Renal cortex interstitium (tissue), 11 donors: ENCODE measurements at regions not wholly inside any gene's neighbourhood (a gene's known extent, or its start where the extent isn't known, plus 50 kb on each side); places are given as distances from the start of the nearest gene placed in this dataset.
"Not testable (repeated sequence)": the region's sequence is repeated elsewhere in the genome, so short reads cannot be mapped to it uniquely, and the experiment has no call there.

Source experiments
- DNase-seq, 11 donors: peaks; one replicate each; pipeline ENCODE4 v3.0.0-alpha.2; 2013; ENCODE audit warnings: low read depth in 9 of 11, low spot score in 4 of 11; ENCODE audit errors: extremely low read depth in 1 of 11

DNA sequence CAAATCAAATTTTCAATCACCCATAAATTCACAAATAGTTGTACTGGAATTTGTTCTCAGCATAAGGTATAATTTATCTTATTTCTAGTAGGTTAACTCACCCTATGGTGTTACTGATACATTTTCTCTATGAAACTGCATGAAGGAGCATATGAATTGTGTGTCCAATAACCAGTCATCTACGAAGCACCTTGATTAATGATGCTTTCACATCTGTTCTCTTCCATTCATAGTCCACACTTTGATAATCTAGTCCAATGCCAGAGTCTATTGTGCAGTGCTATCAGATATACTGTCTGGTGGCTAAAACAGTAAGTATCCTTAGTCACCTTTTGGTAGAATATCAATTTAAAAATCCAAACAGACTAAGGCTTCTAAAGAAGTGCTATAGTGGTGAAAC is 876.0 kb downstream of the RPS29 start:
- no peak for DNase-seq

DNA sequence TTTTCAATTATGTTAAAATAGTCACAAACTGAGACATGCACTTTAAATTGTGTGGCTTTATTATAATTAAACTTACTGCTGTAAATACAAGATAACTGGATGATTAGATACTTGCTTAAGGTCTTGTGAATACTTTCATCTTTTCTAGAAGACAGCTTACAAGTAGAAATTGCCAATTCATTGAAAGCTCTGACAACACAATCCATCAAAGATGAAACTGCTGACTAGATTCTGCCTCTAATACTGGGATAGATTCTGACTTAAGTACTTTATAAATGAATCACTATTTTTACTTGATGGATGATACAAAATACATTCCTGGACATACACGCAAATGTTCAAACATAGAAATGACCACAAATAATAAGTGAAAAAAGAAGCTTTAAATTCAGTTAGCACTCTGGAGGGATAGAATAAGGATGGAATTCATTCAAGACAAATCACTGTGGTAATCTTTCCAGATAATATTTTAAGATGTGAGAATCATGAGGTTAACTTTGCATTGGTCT is 876.8 kb downstream of the RPS29 start:
- no peak for DNase-seq

DNA sequence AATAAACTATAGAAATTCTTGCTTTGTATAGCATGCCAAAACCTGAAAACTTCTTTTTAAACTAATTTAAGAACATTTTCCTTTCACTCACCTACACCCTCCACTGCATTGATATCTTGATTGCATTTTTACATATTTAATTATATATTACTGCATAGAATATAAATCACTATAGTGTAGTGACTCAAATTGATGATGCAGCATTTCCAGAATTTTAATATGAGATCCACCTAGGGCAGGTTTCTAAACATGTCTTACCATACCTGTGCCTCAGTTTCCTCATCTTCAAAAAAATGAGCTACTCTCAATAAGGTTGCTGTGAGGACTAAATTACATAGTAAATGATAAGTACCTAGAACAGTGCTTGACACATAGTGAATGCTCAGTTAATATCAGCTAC is 881.5 kb downstream of the RPS29 start:
- DNase-seq = no peak

DNA sequence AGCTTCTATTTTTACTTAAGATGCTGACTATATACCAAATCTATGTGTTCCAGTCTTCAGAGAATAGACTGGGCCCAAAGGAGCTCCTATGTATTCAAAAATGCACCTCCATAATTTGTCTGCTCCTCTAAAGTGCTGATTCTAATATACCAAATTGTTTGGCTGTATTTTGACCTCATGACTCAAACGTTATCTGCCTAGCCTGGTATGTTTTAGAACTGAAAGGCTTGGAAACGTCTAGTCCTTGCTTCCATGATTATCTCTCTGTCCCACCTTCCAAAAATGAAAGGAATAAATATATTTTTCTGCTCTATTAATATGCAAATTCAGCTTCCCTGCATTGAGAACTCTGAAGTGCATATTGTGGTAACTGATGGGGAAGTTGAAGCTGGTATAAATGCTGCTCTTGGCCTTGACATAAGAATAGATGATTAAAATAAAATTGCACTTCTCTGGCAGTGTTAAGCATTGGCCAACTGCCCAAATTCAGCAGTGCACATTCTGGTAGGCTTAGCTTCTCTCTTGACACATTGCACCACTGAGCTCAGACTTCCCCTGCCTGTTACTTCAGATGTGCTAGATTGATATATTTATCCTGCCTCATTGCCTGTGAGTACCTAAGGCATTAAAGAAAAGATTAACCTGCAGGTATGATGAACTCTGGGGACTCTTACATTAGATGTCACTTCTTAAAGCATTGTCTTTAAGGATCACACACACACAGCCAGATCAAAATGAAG is 882.3 kb downstream of the RPS29 start:
- no peak for DNase-seq

DNA sequence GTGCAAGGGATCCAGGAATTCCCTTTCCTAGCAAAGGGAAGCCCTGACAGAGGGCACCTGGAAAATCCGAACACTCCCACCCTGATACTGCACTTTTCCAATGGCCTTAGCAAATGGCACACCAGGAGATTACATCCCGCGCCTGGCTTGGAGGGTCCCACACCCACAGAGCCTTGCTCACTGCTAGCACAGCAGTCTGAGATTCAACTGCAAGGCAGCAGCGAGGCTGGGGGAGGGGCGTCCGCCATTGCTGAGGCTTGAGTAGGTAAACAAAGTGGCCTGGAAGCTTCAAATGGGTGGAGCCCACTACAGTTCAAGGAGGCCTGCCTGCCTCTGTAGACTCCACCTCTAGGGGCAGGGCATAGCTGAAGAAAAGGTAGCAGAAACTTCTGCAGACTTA is 888.8 kb downstream of the RPS29 start:
- not testable (repeated sequence) for DNase-seq

DNA sequence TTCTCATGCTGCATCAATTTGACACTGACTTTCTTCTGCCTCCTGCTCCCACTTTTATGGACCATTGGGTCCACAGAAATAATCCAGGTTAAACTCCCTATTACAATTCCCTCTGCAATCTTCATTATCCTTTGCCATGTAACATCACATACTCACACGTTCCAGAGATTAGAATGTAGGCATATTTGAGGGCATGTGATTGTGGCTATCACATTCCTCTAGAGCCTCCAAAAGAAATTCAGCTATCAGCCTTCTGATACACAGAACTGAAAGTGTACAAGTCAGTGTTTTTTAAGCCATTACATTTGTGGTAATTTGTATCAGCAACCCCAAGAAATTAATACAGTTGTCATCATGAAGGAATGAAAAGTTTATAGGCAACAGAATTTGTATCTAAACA is 892.4 kb downstream of the RPS29 start:
- no peak for DNase-seq

DNA sequence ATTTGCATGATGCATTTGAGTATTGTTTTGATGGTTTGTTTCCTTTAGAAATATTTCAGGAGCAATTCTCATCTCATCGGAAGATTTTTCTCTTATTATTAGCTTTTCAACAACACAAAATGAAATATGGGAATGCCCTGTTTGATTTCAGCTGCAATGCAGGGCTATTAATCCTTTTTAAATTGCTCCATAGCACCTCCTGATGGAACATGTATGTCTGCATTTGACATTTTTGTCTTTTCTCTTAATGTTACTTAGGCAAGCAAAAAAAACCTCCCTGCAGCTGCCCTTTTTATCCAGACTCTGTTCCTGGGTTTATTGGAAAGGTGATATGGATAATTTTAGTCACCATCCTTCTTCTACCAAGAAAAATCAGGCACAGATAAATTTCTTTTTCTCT is 895.8 kb downstream of the RPS29 start:
- DNase-seq = no peak

DNA sequence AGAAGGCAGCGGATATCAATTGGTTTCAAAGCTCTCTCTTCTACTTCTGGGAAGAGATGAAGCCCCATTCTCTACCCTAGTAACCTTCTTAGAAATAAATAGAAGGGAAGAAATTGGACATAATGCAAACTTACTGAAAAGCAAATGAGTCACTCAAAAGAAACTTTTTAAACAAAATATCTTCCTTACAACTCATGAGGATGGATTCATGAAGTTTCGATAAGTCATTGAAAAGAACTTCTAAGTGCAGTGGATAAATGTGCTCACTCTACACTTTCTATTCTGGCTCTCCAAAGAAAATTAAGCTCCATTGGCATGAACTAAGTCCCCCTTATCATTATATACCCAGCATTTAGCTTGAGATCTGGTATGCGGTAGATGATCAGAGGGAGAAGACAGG is 899.5 kb downstream of the RPS29 start:
- no peak for DNase-seq

DNA sequence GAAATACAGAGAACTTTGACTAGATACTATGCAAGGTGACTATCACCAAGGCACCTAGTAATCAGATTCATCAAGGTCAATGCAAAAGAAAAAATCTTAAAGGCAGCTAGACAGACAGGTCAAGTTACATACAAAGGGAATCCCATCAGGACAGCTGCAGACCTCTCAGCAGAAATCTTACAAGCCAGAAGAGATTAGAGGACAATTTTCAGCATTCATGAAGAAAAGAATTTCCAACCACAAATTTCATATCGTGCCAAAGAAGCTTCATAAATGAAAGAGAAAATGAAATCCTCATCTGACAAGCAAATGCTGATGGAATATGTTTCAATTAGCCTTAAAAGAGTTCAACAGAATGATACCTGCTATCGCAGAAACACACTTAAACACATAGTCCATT is 913.7 kb downstream of the RPS29 start:
- DNase-seq = no peak

DNA sequence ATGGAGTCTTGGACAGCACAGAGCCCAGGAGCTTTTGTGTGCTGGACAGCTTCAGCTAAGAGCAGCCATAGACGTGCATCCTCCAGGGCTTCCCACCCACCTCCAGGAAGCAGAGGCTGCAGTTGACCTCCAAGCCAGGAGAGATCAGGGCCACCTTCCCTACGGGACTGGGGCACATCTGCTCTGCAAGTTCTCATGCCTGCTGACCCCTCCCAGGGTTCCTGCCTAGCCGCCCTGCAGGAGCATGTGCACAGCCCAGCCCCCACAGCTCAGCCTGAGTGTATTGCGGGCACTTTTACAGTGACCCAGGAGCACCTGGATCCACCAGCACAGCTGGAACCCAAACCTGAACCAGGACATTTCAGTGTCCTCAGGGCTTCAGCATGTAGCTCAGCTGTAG is 915.2 kb downstream of the RPS29 start:
- no peak for DNase-seq

DNA sequence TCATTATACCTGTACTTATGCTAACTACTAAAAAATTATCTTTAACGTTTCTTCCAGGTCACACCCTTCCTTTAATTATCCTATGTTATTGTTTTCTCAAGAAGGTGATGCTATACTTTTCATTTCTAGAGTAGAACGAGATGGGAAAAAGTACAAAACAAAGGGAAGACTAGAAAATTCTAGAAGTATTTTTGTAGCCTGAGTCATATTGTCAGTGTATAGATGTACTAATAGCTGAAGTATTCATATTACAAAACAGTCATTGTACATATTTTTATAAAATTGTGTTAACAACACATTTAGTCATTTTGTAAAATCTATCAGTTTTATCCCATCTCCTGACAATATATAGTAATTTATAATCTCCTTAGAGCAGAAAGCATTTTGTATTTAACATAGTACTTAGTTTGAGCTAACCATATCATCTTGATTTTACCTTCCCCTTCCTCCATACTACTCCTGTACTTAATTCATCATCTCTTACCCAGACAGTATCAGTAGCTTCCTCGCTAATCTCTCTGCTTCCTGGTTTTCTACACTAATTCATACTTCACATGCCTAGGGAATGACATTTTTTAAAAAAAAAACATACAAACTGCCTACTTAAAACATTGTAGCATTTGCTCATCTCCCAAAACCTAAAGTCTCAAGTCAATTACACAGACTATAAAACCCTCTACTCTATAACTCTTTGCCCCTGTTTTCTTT is 920.9 kb downstream of the RPS29 start:
- DNase-seq = no peak

DNA sequence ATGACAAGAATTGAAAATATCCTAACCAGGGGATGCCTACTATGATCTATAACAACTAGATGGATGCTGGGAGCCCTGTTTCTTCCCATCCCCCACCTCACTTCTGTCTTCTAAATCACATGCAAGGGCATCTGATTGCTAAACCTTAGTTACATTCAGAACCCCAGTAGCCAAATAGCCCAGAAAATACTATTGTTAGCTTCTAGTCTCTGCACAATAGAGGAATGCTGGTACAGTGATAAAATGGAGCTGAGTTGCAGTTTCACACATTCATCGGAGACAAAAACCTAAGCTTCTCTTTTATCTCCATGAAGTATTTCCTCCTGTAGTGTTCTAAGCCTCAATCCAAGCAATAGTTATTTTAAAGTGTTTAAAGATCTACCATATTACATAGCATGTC is 942.9 kb downstream of the RPS29 start:
- no peak for DNase-seq

DNA sequence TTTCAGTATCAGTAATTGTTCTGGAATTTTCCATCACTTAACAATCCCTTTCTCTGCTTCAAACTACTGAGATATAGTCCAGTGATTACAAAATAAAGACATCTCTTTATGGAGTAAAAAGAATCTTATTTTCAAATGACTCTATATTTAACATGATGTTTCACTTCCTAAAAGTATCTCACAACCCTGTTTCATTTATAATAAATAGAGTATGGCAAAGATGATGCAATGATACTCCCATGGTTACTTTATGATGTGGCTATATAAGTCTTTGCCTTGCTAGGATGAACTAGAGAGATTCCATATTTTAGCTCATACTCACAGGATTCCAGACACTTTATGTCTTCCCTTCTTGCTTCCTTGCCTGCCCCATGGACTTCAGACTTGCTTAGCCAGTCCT is 953.5 kb upstream of the MDGA2 start:
- DNase-seq = no peak

DNA sequence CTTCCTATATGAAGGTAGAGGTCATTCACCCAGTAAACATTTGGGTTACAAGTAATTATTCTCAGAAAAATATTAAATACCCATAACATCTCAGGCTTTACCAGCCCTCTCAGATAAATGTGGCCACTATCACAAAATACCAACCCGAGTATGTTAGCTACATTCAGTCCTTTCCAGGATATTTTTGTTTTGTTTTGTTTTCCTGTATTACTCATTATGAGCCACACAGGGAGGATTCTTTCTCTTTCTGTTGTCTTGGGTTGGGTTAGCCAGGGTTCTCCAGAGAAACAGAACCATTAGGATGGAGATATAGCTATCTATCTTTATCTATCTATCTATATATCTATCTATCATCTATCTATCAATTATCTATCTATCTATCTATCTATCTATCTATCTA is 947.6 kb upstream of the MDGA2 start:
- no peak for DNase-seq

DNA sequence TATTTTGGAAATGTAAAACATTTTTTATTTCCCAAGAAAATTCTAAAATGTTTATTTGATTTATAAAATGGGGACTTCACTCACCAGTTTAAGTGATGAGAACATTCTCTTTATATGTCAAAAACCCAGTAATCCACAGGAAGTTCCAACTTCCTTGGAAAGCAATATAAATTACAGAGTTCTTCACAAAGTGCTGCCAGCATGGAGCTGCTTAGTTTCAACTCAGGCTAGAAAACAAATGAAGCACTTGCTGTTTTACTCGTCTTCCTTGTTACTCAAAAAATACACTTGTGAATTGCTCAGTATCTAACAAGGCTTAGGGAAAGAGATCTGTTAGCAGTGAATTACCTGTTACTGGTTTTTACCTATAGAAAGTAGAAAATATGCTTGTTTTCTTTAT is 942.7 kb upstream of the MDGA2 start:
- no peak for DNase-seq

DNA sequence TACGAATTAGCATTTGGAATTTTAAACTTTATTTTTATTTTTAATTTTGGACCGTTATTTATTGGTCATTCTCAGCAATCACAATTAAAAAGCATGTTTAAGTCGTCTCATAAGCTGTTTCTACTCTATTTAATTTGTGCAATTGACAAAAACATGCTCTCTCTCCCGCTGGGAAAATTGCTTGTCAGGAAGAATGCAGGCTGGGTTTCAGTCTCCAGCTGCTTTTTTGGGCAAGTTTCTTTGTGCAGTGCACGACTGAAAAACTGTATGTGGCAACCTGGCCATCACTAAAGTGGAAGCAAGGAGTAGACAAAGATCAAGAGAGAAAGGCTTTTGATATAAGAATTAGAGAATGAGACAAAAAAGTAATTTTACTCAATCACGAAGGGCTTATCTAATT is 941.5 kb upstream of the MDGA2 start:
- peak in 1 of 11 donors; percentile 1 for DNase-seq

DNA sequence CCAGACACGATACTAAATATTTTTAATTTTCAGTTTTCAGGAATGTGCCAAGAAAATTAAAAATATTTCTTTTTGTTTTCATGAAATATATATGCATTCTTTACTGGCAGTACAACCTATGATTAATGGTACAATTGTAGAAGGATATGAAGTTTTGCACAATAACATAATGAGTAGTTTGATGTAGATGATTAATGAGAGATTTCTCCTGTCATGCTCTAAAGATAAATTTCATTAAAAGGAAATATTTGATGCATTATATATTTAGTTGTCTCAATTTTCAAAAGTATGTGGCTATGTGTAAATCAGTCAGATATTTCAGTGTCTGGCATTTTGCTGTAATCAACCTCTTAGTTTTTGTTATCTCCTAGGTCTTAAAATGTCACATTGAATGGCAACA is 940.2 kb upstream of the MDGA2 start:
- DNase-seq = no peak

DNA sequence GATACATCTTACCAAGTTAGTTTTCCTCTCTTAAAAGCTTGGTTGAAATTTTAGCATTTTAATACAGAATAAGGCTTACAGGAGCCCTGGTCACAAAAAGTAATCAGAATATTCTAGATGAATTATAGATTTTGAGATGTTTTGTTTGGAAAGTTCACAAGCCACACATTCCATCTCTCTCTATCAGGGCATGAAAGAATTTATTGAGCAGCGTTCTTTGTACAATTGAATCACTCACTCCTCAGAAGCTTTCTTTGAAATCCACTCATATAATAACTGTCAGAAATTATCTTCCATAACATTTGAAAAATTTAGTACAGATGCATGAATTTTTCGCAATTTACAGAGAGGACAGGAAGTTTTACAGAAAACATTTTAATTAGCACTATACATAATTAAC is 938.6 kb upstream of the MDGA2 start:
- no peak for DNase-seq

DNA sequence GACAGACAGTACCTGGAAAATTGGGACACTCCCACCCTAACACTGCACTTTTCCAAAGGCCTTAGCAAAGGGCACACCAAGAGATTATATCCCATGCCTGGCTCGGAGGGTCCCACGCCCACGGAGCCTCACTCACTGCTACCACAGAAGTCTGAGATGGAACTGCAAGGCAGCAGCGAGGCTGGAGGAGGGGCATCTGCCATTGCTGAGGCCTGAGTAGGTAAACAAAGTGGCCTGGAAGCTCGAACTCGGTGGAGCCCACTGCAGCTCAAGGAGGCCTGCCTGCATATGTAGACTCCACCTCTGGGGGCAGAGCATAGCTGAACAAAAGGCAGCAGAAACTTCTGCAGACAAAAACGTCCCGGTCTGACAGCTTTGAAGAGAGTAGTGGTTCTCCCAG is 931.6 kb upstream of the MDGA2 start:
- DNase-seq = not testable (repeated sequence)

DNA sequence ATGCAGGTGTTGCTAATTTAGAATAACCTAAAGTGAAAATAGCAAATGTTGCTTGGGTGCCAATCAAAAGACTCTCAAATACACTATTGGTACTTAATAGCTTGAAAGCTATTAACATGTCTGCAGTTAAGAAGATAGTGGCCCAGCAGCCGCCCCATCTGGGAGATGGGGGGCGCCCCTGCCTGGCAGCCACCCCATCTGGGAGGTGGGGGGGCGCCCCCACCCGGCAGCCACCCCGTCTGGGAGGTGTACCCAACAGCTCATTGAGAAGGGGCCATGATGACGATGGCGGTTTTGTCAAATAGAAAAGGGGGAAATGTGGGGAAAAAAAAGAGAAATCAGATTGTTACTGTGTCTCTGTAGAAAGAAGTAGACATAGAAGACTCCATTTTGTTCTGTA is 923.1 kb upstream of the MDGA2 start:
- DNase-seq = no peak

DNA sequence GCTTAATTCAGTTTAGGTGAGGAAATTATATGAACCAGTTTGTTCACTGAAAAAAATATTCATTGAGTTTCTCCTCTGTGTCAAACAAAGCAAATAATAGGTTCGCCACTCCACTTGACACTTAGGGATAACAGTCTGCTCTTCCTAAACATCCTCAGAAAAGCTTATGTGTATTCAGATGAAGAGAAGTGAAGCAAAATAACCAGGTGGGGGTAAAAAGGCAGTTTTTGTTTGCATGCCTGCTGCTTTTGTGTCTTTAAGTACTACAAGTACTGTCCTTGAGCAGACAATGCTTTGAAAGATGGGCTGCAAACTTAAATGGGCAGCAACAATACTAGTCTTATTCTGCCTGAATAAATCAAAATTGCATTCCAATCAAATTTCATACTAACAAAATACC is 910.7 kb upstream of the MDGA2 start:
- DNase-seq = no peak
